Fibroblast of mammary gland (primary cell): ENCODE measurements at regions not wholly inside any gene's neighbourhood (a gene's known extent, or its start where the extent isn't known, plus 50 kb on each side); places are given as distances from the start of the nearest gene placed in this dataset.

Experiments used
- DNase-seq: peaks from one replicate; pipeline ENCODE4 v3.0.0-alpha.2; 2010; ENCODE audit warnings: low read depth
- H3K4me3 ChIP-seq: 2 replicates; pipeline ENCODE4 v1.5.1; 2011; ENCODE audit warnings: low read depth, mild to moderate bottlenecking, low read length, moderate library complexity; ENCODE audit not compliant: control insufficient read depth
- CTCF ChIP-seq: conservative IDR thresholded peaks from 2 replicates; pipeline ENCODE4 v1.5.1; 2011; ENCODE audit warnings: low read depth, low read length, inconsistent platforms; ENCODE audit not compliant: control insufficient read depth, insufficient read depth

GRCh38 chr2:184261331-184261730 is 337.0 kb upstream of the ZNF804A start:
- TF ChIP-seq CTCF, result no peak
- no peak for DNase-seq

GRCh38 chr2:184261818-184262217 is 336.5 kb upstream of the ZNF804A start:
- no peak overlapping the region for H3K4me3 ChIP-seq
- TF ChIP-seq CTCF, result no peak
- DNase-seq, result no peak

More at GRCh38 chr2:184261331-184261730, 337.0 kb upstream of the ZNF804A start:
- H3K4me3 ChIP-seq, result no peak overlapping the region

- H3K4me3 ChIP-seq, result no peak overlapping the region
- DNase-seq, result no peak
- TF ChIP-seq CTCF, result no peak
These were observed 329.3 kb upstream of the ZNF804A start for GRCh38 chr2:184268900-184269477.

DNA sequence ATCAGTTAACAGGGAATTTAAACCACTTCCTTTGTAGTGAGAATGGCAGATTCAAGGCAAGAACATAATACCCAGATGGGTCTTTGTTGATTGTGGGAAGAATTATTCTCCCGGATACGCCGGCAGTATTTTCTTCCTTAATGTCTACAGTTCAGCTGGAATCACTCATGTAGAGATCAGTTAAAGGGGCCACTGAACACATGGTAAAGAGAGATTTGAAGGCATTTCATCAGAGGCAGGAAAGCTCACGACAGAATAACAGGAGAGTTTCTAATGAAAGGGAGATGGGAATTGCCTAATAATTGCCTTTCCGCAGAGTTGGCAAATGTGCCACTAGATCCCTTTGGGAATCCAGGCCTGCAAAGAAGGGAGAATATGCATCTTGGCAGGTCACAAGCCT is 327.7 kb upstream of the ZNF804A start:
- H3K4me3 ChIP-seq, result no peak overlapping the region
- no peak for TF ChIP-seq CTCF
- DNase-seq, result no peak

DNA sequence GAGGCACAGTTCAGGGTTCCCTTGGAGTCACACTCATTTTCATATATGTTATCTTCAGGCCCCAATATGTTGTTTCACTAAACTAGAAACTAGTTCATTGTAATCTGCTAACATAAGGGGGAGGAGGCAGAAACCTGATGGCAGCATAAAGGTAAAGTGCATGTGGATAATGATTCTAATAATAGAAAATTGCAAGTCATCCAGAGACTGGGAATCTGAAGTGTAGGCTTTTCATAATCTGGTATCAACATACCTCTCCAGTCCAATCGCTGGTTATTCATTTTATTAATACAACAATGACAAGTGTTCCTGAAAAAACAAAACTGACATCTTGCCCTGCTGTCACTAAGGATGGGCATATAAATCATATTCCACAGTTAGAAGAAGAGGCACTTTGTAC is 326.3 kb upstream of the ZNF804A start:
- DNase-seq, result no peak
- no peak overlapping the region for H3K4me3 ChIP-seq
- TF ChIP-seq CTCF, result no peak

GRCh38 chr2:184294831-184295230 is 303.5 kb upstream of the ZNF804A start:
- DNase-seq, result no peak
- no peak for TF ChIP-seq CTCF
- H3K4me3 ChIP-seq, result no peak overlapping the region

DNA sequence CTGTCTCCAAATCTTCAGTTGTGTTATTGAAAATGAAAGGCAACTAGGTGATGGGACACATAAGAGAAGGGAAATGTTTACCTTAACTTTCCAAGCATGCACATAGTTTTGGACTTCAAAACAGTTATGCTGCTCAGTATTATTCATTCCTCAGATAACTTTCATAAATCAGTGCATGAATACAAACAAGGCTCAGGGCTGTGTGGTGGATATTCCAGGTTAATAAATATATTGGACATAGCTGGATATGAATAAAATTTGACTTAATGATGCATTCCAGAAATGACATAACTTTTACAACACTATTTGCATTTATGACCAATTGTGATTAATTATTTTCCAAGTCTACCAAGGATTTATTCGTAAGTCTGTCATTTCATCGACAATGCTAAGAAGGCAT is 301.2 kb upstream of the ZNF804A start:
- TF ChIP-seq CTCF, result no peak
- no peak overlapping the region for H3K4me3 ChIP-seq
- no peak for DNase-seq
